ENCODE measurements at regions not wholly inside any gene's neighbourhood (a gene's known extent, or its start where the extent isn't known, plus 50 kb on each side); places are given as distances from the start of the nearest gene placed in this dataset.

DNA sequence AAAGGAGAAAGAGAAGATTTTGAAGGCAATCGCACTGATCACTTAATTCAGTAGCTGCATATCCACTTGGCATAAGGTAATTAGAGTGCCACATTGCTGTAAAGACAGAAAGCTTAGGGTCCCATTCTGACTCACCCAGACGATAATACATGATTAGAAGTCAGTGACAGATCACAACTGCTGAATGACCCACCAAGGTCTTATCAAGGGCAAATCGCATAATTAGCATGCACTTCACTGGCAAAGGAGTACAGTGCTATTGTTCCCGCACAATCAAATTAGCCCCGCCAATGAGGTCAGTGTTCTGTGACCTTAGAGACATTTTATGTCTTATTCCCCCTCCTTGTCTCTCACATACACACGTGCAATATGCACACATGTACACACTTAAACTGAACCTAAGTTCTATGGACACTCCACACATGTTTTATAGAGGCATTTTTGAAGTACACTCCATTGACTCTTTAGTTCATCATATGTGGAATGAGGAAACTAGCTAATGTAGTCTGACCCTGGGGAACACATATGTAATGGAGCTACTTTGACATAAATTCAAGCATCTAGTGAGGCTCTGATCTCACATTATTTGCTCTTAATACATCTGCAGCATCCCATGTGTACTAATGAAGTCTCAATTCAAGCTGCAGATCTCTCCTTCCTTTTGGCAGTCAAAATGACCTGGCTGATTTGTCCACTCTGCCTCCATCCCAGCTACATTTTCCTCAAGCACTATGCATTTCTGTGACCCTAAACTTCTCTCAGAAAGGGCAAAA, 673.8 kb upstream of the FANCL start:
- no peak overlapping the region for H3K4me3 ChIP-seq
- no peaks in the 10 kb centered on the region for H3K9me3 ChIP-seq
- no peaks in the 10 kb centered on the region for H3K27me3 ChIP-seq
- no peak overlapping the region for H3K27ac ChIP-seq
- no peaks in the 10 kb centered on the region for H3K36me3 ChIP-seq
- TF ChIP-seq POLR2A (IDR thresholded peaks at IDR 0.05) (no peak), POLR2AphosphoS5 (IDR thresholded peaks at IDR 0.05) (no peak)
- TF ChIP-seq, protein P1, sequence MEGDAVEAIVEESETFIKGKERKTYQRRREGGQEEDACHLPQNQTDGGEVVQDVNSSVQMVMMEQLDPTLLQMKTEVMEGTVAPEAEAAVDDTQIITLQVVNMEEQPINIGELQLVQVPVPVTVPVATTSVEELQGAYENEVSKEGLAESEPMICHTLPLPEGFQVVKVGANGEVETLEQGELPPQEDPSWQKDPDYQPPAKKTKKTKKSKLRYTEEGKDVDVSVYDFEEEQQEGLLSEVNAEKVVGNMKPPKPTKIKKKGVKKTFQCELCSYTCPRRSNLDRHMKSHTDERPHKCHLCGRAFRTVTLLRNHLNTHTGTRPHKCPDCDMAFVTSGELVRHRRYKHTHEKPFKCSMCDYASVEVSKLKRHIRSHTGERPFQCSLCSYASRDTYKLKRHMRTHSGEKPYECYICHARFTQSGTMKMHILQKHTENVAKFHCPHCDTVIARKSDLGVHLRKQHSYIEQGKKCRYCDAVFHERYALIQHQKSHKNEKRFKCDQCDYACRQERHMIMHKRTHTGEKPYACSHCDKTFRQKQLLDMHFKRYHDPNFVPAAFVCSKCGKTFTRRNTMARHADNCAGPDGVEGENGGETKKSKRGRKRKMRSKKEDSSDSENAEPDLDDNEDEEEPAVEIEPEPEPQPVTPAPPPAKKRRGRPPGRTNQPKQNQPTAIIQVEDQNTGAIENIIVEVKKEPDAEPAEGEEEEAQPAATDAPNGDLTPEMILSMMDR (IDR thresholded peaks at IDR 0.05): no peak
- no peaks in the 10 kb centered on the region for H3K4me1 ChIP-seq
- intact Hi-C loops (cut with DNase I; ENCODE audit: low total_unique reads): no loop called here
- DNase-seq (ENCODE audit: low spot score in 2 of 2): no peak

DNA sequence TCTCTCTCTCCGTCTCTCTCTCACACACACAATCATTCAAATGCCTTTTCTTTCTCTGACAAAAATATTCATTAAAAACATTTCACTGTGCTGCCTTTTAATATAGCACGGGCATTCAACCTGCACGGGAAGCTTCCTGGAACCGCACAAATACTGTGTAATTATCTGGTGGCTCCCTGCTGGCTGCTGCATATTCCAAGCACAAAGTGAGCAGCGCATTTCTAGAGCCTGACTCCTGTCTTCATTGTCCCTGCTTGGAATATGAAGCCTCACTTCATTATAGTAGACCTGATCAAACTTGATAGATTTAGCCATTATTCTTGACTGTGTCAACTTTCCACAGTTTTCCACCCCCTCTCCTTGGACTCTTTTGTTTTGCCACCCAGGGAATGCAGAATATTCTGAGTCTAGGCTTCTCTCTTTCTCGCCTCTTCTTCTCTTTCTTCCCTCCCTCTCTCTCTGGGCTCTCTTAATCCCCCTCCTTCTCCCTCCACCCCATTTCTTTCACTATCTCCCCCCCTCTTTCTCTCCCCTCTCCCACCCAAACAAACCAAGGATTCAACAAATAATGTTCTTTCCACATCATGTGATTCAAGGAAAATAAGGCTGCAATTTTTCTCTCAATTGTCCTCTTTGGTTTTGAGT, 672.1 kb upstream of the FANCL start:
- Histone ChIP-seq H3K27ac (no peak overlapping the region), H3K27me3 (no peaks in the 10 kb centered on the region), H3K4me1 (no peaks in the 10 kb centered on the region), H3K36me3 (no peaks in the 10 kb centered on the region), H3K4me3 (no peak overlapping the region), H3K9me3 (no peaks in the 10 kb centered on the region)
- TF ChIP-seq, protein P1 (IDR thresholded peaks at IDR 0.05): no peak
- no peak for TF ChIP-seq POLR2AphosphoS5 (IDR thresholded peaks at IDR 0.05)
- no peak for TF ChIP-seq POLR2A (IDR thresholded peaks at IDR 0.05)
- no peak for DNase-seq (ENCODE audit: low spot score in 2 of 2)
- intact Hi-C loops (cut with DNase I; ENCODE audit: low total_unique reads): no loop called here

DNA sequence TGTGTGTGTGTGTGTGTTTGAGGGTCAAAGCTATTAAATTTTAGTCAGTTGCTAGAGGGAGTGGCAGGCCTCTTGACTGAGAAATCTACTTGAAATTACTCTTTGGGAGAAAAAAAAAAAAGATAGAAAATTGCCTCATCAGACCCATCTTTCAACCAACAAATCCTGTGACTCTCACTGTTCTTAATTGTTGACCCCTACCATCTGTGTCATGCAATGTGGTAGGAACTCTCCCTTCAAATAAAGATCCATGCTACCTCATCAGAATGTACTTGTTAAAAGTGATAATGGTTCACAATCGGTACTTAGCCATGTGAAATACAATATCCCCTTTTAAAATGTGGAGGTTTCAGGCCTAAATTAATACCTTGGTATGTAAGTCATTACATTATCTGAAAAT, 670.8 kb upstream of the FANCL start:
- no peak for DNase-seq (ENCODE audit: low spot score in 2 of 2)
- H3K4me1 ChIP-seq: no peaks in the 10 kb centered on the region
- H3K4me3 ChIP-seq: no peak overlapping the region
- intact Hi-C loops (cut with DNase I; ENCODE audit: low total_unique reads): no loop called here
- TF ChIP-seq POLR2AphosphoS5 (IDR thresholded peaks at IDR 0.05) (no peak), POLR2A (IDR thresholded peaks at IDR 0.05) (no peak)
- TF ChIP-seq, protein P1 (IDR thresholded peaks at IDR 0.05): no peak
- no peak overlapping the region for H3K27ac ChIP-seq
- no peaks in the 10 kb centered on the region for H3K27me3 ChIP-seq
- H3K9me3 ChIP-seq: no peaks in the 10 kb centered on the region
- H3K36me3 ChIP-seq: no peaks in the 10 kb centered on the region

DNA sequence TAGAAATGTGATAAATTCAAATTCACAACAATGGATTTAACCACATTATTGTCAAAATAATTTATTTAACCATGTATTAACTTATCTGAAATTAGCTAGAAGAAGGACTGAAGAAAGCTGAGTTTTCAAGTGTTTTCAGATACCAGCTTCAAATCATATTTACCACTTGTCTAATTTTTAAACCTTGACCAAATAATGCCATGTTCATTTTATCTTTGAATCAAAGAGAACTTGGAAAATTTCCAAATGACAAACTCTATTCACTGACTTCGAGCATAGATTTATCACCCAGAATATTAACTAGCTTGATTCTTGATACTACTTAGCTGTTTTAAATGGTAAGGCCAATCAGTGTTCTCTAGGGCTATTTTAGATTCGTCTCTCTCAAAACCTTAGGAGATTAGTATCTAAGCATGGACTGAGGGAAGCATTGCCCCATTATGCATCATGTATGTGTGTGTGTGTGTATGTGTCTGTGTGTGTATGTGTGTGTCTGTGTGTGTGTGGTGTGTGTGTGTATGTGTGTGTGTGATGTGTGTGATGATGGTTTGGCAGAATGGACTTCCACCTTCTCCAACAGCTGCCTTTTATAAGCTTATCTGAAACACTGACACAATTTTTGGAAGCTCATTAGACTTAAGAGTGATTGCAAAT, 667.5 kb upstream of the FANCL start:
- Histone ChIP-seq H3K4me1 (no peaks in the 10 kb centered on the region), H3K27ac (no peak overlapping the region), H3K36me3 (no peaks in the 10 kb centered on the region), H3K9me3 (no peaks in the 10 kb centered on the region), H3K27me3 (no peaks in the 10 kb centered on the region), H3K4me3 (no peak overlapping the region)
- no peak for DNase-seq (ENCODE audit: low spot score in 2 of 2)
- TF ChIP-seq POLR2AphosphoS5 (IDR thresholded peaks at IDR 0.05) (no peak), POLR2A (IDR thresholded peaks at IDR 0.05) (no peak)
- TF ChIP-seq, protein P1 (IDR thresholded peaks at IDR 0.05): no peak
- intact Hi-C loops (cut with DNase I; ENCODE audit: low total_unique reads): no loop called here

DNA sequence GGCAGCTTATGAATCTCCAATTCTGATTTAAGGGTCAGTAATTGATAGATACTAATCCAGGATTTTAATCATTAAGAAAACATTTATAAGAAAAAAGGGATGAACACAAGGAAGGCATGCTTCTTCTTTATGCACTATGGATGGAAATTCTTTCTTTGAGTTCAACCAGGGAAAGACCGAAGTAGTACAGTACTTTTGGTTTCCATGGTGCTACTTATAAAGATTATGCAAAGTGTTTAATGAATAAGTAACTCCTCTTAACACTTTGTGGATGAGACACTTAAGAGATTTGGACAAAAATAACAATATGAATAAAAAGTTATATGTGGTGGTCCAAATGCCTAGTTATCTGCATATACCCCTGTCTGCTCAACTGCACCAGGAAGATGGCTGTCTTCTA, 666.5 kb upstream of the FANCL start:
- no peaks in the 10 kb centered on the region for H3K36me3 ChIP-seq
- intact Hi-C loops (cut with DNase I; ENCODE audit: low total_unique reads): no loop called here
- H3K9me3 ChIP-seq: no peaks in the 10 kb centered on the region
- H3K4me3 ChIP-seq: no peak overlapping the region
- H3K27me3 ChIP-seq: no peaks in the 10 kb centered on the region
- no peak overlapping the region for H3K27ac ChIP-seq
- DNase-seq (ENCODE audit: low spot score in 2 of 2): no peak
- no peaks in the 10 kb centered on the region for H3K4me1 ChIP-seq
- TF ChIP-seq, protein P1 (IDR thresholded peaks at IDR 0.05): no peak
- no peak for TF ChIP-seq POLR2AphosphoS5 (IDR thresholded peaks at IDR 0.05)
- TF ChIP-seq POLR2A (IDR thresholded peaks at IDR 0.05): no peak
